B cell (primary cell): ENCODE measurements at regions not wholly inside any gene's neighbourhood (a gene's known extent, or its start where the extent isn't known, plus 50 kb on each side); places are given as distances from the start of the nearest gene placed in this dataset.

Experiments used
- EZH2 ChIP-seq: IDR thresholded peaks from 2 replicates; pipeline ENCODE4 v1.6.1; 2012; ENCODE audit warnings: borderline replicate concordance, low read depth, mild to moderate bottlenecking, moderate library complexity, low read length; ENCODE audit not compliant: insufficient read depth, poor library complexity, severe bottlenecking
- TF ChIP-seq, protein P1 (sequence below): fragments of 200-600 bp; IDR thresholded peaks from one replicate; pipeline ENCODE4 v1.8.0; 2022; ENCODE audit warnings: antibody characterized with exemption, mild to moderate bottlenecking

DNA sequence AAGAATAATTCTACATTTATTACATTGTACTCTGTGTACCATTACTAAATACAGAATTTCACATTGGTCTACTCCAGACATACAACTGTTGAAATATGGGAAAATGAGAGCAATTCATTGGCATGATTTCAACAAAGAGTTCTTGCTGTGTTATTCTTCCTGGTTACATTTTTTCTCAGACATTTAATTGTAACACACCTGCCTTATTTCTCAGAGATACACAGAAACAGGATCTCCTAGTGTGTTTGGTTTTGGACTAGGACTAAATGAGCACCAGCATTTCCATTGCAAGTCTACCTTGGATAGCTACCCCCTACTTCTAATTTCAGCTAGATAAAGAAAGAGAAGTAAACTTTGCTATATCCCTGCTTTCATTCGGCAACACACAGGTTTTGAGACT is 274.3 kb upstream of the CNTN4 start:
- TF ChIP-seq, protein P1, sequence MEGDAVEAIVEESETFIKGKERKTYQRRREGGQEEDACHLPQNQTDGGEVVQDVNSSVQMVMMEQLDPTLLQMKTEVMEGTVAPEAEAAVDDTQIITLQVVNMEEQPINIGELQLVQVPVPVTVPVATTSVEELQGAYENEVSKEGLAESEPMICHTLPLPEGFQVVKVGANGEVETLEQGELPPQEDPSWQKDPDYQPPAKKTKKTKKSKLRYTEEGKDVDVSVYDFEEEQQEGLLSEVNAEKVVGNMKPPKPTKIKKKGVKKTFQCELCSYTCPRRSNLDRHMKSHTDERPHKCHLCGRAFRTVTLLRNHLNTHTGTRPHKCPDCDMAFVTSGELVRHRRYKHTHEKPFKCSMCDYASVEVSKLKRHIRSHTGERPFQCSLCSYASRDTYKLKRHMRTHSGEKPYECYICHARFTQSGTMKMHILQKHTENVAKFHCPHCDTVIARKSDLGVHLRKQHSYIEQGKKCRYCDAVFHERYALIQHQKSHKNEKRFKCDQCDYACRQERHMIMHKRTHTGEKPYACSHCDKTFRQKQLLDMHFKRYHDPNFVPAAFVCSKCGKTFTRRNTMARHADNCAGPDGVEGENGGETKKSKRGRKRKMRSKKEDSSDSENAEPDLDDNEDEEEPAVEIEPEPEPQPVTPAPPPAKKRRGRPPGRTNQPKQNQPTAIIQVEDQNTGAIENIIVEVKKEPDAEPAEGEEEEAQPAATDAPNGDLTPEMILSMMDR, result no peak
- TF ChIP-seq EZH2, result no peak
